Activated CD4-positive, alpha-beta T cell treated with anti-CD3 and anti-CD28 coated beads, Interleukin-2, Interleukin-6, amounts not matched to agents 100 ng/mL and 50 ng/mL, durations not matched to agents 16 hours and 8 hours (primary cell): ENCODE measurements at regions not wholly inside any gene's neighbourhood (a gene's known extent, or its start where the extent isn't known, plus 50 kb on each side); places are given as distances from the start of the nearest gene placed in this dataset.
"Not testable (repeated sequence)": the region's sequence is repeated elsewhere in the genome, so short reads cannot be mapped to it uniquely, and the experiment has no call there.

Source experiments
- DNase-seq: peaks from one replicate; pipeline ENCODE4 v3.0.0-alpha.2; 2020

GRCh38 chr7:51639661-51640334 lies 323.2 kb upstream of the COBL start:
- no peak for DNase-seq

GRCh38 chr7:51636503-51636902 lies 319.9 kb upstream of the COBL start:
- no peak for DNase-seq

- DNase-seq, result no peak
Observed at GRCh38 chr7:51635775-51636174, 319.2 kb upstream of the COBL start.

GRCh38 chr7:51634538-51634937 lies 317.9 kb upstream of the COBL start:
- DNase-seq, result no peak

- DNase-seq, result no peak
Observed at GRCh38 chr7:51634025-51634424, 317.4 kb upstream of the COBL start.

GRCh38 chr7:51633596-51633995 lies 317.0 kb upstream of the COBL start:
- DNase-seq, result no peak

- DNase-seq, result no peak
Observed at GRCh38 chr7:51633006-51633405, 316.4 kb upstream of the COBL start.

- DNase-seq, result no peak
Observed at GRCh38 chr7:51630933-51631332, 314.3 kb upstream of the COBL start.

GRCh38 chr7:51629206-51629605 lies 312.6 kb upstream of the COBL start:
- no peak for DNase-seq

GRCh38 chr7:51621956-51622355 lies 305.3 kb upstream of the COBL start:
- DNase-seq, result no peak

GRCh38 chr7:51620706-51621105 lies 304.1 kb upstream of the COBL start:
- no peak for DNase-seq

GRCh38 chr7:51619880-51620279 lies 303.3 kb upstream of the COBL start:
- DNase-seq, result no peak

- no peak for DNase-seq
Observed at GRCh38 chr7:51617686-51618085, 301.1 kb upstream of the COBL start.

GRCh38 chr7:51613911-51614357 lies 297.3 kb upstream of the COBL start:
- DNase-seq, result no peak

- DNase-seq, result no peak
Observed at GRCh38 chr7:51611937-51612336, 295.3 kb upstream of the COBL start.

GRCh38 chr7:51607447-51607846 lies 290.8 kb upstream of the COBL start:
- DNase-seq, result no peak

GRCh38 chr7:51606601-51607154 lies 290.1 kb upstream of the COBL start:
- no peak for DNase-seq

GRCh38 chr7:51602376-51602775 lies 285.8 kb upstream of the COBL start:
- no peak for DNase-seq

- no peak for DNase-seq
Observed at GRCh38 chr7:51601461-51601860, 284.9 kb upstream of the COBL start.

- not testable (repeated sequence) for DNase-seq
Observed at GRCh38 chr7:51599935-51600334, 283.3 kb upstream of the COBL start.

GRCh38 chr7:51593628-51594027 lies 277.0 kb upstream of the COBL start:
- DNase-seq, result no peak

GRCh38 chr7:51592842-51593599 lies 276.4 kb upstream of the COBL start:
- DNase-seq, result no peak

- no peak for DNase-seq
Observed at GRCh38 chr7:51591223-51591622, 274.6 kb upstream of the COBL start.

GRCh38 chr7:51590746-51591145 lies 274.1 kb upstream of the COBL start:
- DNase-seq, result no peak
